Trophoblast cell (in vitro differentiated cells and primary cell): ENCODE measurements at regions not wholly inside any gene's neighbourhood (a gene's known extent, or its start where the extent isn't known, plus 50 kb on each side); places are given as distances from the start of the nearest gene placed in this dataset.

Experiments
- DNase-seq, 2 donors: peaks; one replicate each; pipeline ENCODE4 v3.0.0-alpha.2; 2016
- H2AFZ ChIP-seq: 2 replicates; pipeline ENCODE4 v1.6.1; 2013; ENCODE audit warnings: low read length, moderate library complexity, mild to moderate bottlenecking; ENCODE audit not compliant: insufficient read depth, poor library complexity
- H2AK5ac ChIP-seq: 2 replicates; pipeline ENCODE4 v1.6.1; 2013; ENCODE audit warnings: mild to moderate bottlenecking, low read length
- H2BK120ac ChIP-seq: 2 replicates; pipeline ENCODE4 v1.6.1; 2013; ENCODE audit warnings: low read length, mild to moderate bottlenecking, moderate library complexity; ENCODE audit not compliant: insufficient read depth, poor library complexity
- H2BK12ac ChIP-seq: 2 replicates; pipeline ENCODE4 v1.6.1; 2013; ENCODE audit warnings: mild to moderate bottlenecking, low read length, moderate library complexity
- H2BK5ac ChIP-seq: 2 replicates; pipeline ENCODE4 v1.6.1; 2013; ENCODE audit warnings: low read length, low read depth, moderate library complexity, mild to moderate bottlenecking; ENCODE audit not compliant: poor library complexity
- H3K14ac ChIP-seq: 2 replicates; pipeline ENCODE4 v1.6.1; 2013; ENCODE audit warnings: mild to moderate bottlenecking, low read length
- H3K18ac ChIP-seq: 2 replicates; pipeline ENCODE4 v1.6.1; 2013; ENCODE audit warnings: mild to moderate bottlenecking, low read length
- H3K23ac ChIP-seq: 2 replicates; pipeline ENCODE4 v1.6.1; 2013; ENCODE audit warnings: low read length
- H3K27ac ChIP-seq: 2 replicates; pipeline ENCODE4 v1.5.1; 2013; ENCODE audit warnings: low read depth, mild to moderate bottlenecking, inconsistent platforms, low read length, moderate library complexity
- H3K27me3 ChIP-seq: 2 replicates; pipeline ENCODE4 v1.6.1; 2013; ENCODE audit warnings: inconsistent platforms, mild to moderate bottlenecking, low read length, moderate library complexity; ENCODE audit not compliant: insufficient read depth
- H3K36me3 ChIP-seq, 2 experiments: 1 replicate in 1 of 2; 2 replicates in 1 of 2; pipeline ENCODE4 v1.6.1; 2013; ENCODE audit warnings: low read length in 2 of 2, mild to moderate bottlenecking in 2 of 2, moderate library complexity in 1 of 2; ENCODE audit not compliant: insufficient read depth in 2 of 2, control insufficient read depth in 1 of 2
- H3K4ac ChIP-seq: 2 replicates; pipeline ENCODE4 v1.6.1; 2013; ENCODE audit warnings: low read depth, mild to moderate bottlenecking, low read length, moderate library complexity
- H3K4me1 ChIP-seq, 2 experiments: 1 replicate in 1 of 2; 2 replicates in 1 of 2; pipeline ENCODE4 v1.6.1; 2013; ENCODE audit warnings: low read length in 2 of 2, mild to moderate bottlenecking in 2 of 2, moderate library complexity in 1 of 2; ENCODE audit not compliant: insufficient read depth in 2 of 2, control insufficient read depth in 1 of 2
- H3K4me2 ChIP-seq: 2 replicates; pipeline ENCODE4 v1.6.1; 2013; ENCODE audit warnings: inconsistent platforms, mild to moderate bottlenecking, low read length, moderate library complexity
- H3K4me3 ChIP-seq: 2 replicates; pipeline ENCODE4 v1.5.1; 2013; ENCODE audit warnings: mild to moderate bottlenecking, low read depth, low read length, inconsistent platforms
- H3K79me1 ChIP-seq: one replicate; pipeline ENCODE4 v1.6.1; 2013; ENCODE audit warnings: low read length
- H3K79me2 ChIP-seq: 2 replicates; pipeline ENCODE4 v1.6.1; 2013; ENCODE audit warnings: low read length, mild to moderate bottlenecking; ENCODE audit not compliant: control insufficient read depth, insufficient read depth, poor library complexity
- H3K9ac ChIP-seq: 2 replicates; pipeline ENCODE4 v1.6.1; 2013; ENCODE audit warnings: mild to moderate bottlenecking, low read length
- H3K9me3 ChIP-seq: 2 replicates; pipeline ENCODE4 v1.6.1; 2013; ENCODE audit warnings: low read depth, mild to moderate bottlenecking, control low read depth, inconsistent platforms, low read length; ENCODE audit not compliant: insufficient read depth
- H4K12ac ChIP-seq: 2 replicates; pipeline ENCODE4 v1.6.1; 2013; ENCODE audit warnings: low read depth, mild to moderate bottlenecking, low read length, moderate library complexity
- H4K8ac ChIP-seq: 2 replicates; pipeline ENCODE4 v1.6.1; 2013; ENCODE audit warnings: low read depth, mild to moderate bottlenecking, low read length, moderate library complexity
- H4K91ac ChIP-seq: one replicate; pipeline ENCODE4 v1.6.1; 2013; ENCODE audit warnings: low read depth, mild to moderate bottlenecking, low read length, moderate library complexity
- WGBS: extraction: QIAGEN DNeasy Blood & Tissue Kit; methylation state at CpG from one replicate; pipeline ENCODE4 v1.1.7; 2013; ENCODE audit warnings: missing lambda C conversion rate; ENCODE audit not compliant: insufficient read length, insufficient coverage; ENCODE audit errors: extremely low coverage; 5-methylcytosine and 5-hydroxymethylcytosine counted together

- no peak overlapping the region for H2AFZ ChIP-seq
- no peak overlapping the region for H3K4me2 ChIP-seq
- no peak overlapping the region for H4K12ac ChIP-seq
- H3K4me3 ChIP-seq, result no peak overlapping the region
- H2BK5ac ChIP-seq, result no peak overlapping the region
- H3K9me3 ChIP-seq, result no peaks in the 10 kb centered on the region
- no peaks in the 10 kb centered on the region for H3K4me1 ChIP-seq
- no peak overlapping the region for H2BK12ac ChIP-seq
- no peak overlapping the region for H3K4ac ChIP-seq
- no peak overlapping the region for H4K91ac ChIP-seq
- no peaks in the 10 kb centered on the region for H3K79me1 ChIP-seq
- H3K23ac ChIP-seq, result no peak overlapping the region
- H3K79me2 ChIP-seq, result no peaks in the 10 kb centered on the region
- H3K36me3 ChIP-seq, result no peaks in the 10 kb centered on the region
- H3K9ac ChIP-seq, result no peak overlapping the region
- no peak overlapping the region for H2BK120ac ChIP-seq
- no peak overlapping the region for H4K8ac ChIP-seq
- H3K27me3 ChIP-seq, result no peaks in the 10 kb centered on the region
- no peak overlapping the region for H3K18ac ChIP-seq
- no peak overlapping the region for H2AK5ac ChIP-seq
- H3K14ac ChIP-seq, result no peak overlapping the region
- no peak for DNase-seq
- WGBS, result no CpG with 5 or more reads among the region's 4 CpGs
- no peak overlapping the region for H3K27ac ChIP-seq
These were observed 58.1 kb upstream of the SIX3 start for GRCh38 chr2:44883356-44883755.

- no peak overlapping the region for H2BK5ac ChIP-seq
- H3K79me2 ChIP-seq, result no peaks in the 10 kb centered on the region
- WGBS, result no CpG with 5 or more reads among the region's 3 CpGs
- no peak overlapping the region for H4K8ac ChIP-seq
- no peak overlapping the region for H3K27ac ChIP-seq
- no peaks in the 10 kb centered on the region for H3K36me3 ChIP-seq
- DNase-seq, result no peak
- H3K4me1 ChIP-seq, result no peaks in the 10 kb centered on the region
- H3K23ac ChIP-seq, result no peak overlapping the region
- no peak overlapping the region for H3K9ac ChIP-seq
- H4K12ac ChIP-seq, result no peak overlapping the region
- no peaks in the 10 kb centered on the region for H3K27me3 ChIP-seq
- H2AFZ ChIP-seq, result no peak overlapping the region
- H3K14ac ChIP-seq, result no peak overlapping the region
- H3K79me1 ChIP-seq, result no peaks in the 10 kb centered on the region
- H3K4me3 ChIP-seq, result no peak overlapping the region
- H2BK120ac ChIP-seq, result no peak overlapping the region
- H3K9me3 ChIP-seq, result peaks cover 2% of the 10 kb centered on the region
- H2BK12ac ChIP-seq, result no peak overlapping the region
- H4K91ac ChIP-seq, result no peak overlapping the region
- H3K18ac ChIP-seq, result no peak overlapping the region
- no peak overlapping the region for H3K4me2 ChIP-seq
- no peak overlapping the region for H3K4ac ChIP-seq
- H2AK5ac ChIP-seq, result no peak overlapping the region
These were observed 57.3 kb upstream of the SIX3 start for GRCh38 chr2:44884231-44884630.

- H3K27ac ChIP-seq, result no peak overlapping the region
- no peak overlapping the region for H2AFZ ChIP-seq
- DNase-seq, result no peak
- H2AK5ac ChIP-seq, result no peak overlapping the region
- no peaks in the 10 kb centered on the region for H3K79me2 ChIP-seq
- H3K79me1 ChIP-seq, result no peaks in the 10 kb centered on the region
- H4K8ac ChIP-seq, result no peak overlapping the region
- H2BK12ac ChIP-seq, result no peak overlapping the region
- no peak overlapping the region for H3K18ac ChIP-seq
- no peak overlapping the region for H3K4ac ChIP-seq
- H3K4me3 ChIP-seq, result no peak overlapping the region
- H3K27me3 ChIP-seq, result no peaks in the 10 kb centered on the region
- no peak overlapping the region for H3K23ac ChIP-seq
- no peak overlapping the region for H2BK120ac ChIP-seq
- H3K9ac ChIP-seq, result no peak overlapping the region
- no peak overlapping the region for H2BK5ac ChIP-seq
- no CpG with 5 or more reads among the region's 3 CpGs for WGBS
- H3K36me3 ChIP-seq, result no peaks in the 10 kb centered on the region
- no peak overlapping the region for H4K12ac ChIP-seq
- H3K14ac ChIP-seq, result no peak overlapping the region
- no peak overlapping the region for H4K91ac ChIP-seq
- H3K9me3 ChIP-seq, result peaks cover 2% of the 10 kb centered on the region
- H3K4me1 ChIP-seq, result no peaks in the 10 kb centered on the region
- no peak overlapping the region for H3K4me2 ChIP-seq
These were observed 56.8 kb upstream of the SIX3 start for GRCh38 chr2:44884677-44885076.

GRCh38 chr2:44886414-44886813, 55.1 kb upstream of the SIX3 start:
- Histone ChIP-seq H2AFZ (no peak overlapping the region), H3K4ac (no peak overlapping the region), H3K4me2 (no peak overlapping the region), H3K4me3 (no peak overlapping the region), H2BK5ac (no peak overlapping the region), H3K79me2 (no peaks in the 10 kb centered on the region), H2AK5ac (no peak overlapping the region), H3K9ac (no peak overlapping the region), H2BK12ac (no peak overlapping the region), H3K27me3 (no peaks in the 10 kb centered on the region), H3K4me1 (no peaks in the 10 kb centered on the region), H3K36me3 (no peaks in the 10 kb centered on the region), H3K27ac (no peak overlapping the region), H3K79me1 (no peaks in the 10 kb centered on the region), H3K18ac (no peak overlapping the region), H4K8ac (no peak overlapping the region), H4K12ac (no peak overlapping the region), H3K9me3 (peaks cover 2% of the 10 kb centered on the region), H2BK120ac (no peak overlapping the region), H3K14ac (no peak overlapping the region), H4K91ac (no peak overlapping the region), H3K23ac (no peak overlapping the region)
- no CpG with 5 or more reads among the region's 10 CpGs for WGBS
- peak in 1 of 2 donors; percentile 38 for DNase-seq
